AG09309 (cell line): ENCODE measurements at regions not wholly inside any gene's neighbourhood (a gene's known extent, or its start where the extent isn't known, plus 50 kb on each side); places are given as distances from the start of the nearest gene placed in this dataset.

Experiments
- DNase-seq: peaks from one replicate; pipeline ENCODE4 v3.0.0-alpha.2; 2010; ENCODE audit warnings: low read depth
- H3K4me3 ChIP-seq: 2 replicates; pipeline ENCODE4 v1.5.1; 2011; ENCODE audit warnings: mild to moderate bottlenecking, low read depth, low read length, moderate library complexity; ENCODE audit not compliant: control insufficient read depth
- TF ChIP-seq, protein P1 (sequence below): IDR thresholded peaks from 2 replicates; pipeline ENCODE4 v1.5.1; 2011; ENCODE audit warnings: mild to moderate bottlenecking, low read depth, low read length, inconsistent platforms; ENCODE audit not compliant: insufficient read depth, control insufficient read depth; ENCODE audit errors: missing control alignments

DNA sequence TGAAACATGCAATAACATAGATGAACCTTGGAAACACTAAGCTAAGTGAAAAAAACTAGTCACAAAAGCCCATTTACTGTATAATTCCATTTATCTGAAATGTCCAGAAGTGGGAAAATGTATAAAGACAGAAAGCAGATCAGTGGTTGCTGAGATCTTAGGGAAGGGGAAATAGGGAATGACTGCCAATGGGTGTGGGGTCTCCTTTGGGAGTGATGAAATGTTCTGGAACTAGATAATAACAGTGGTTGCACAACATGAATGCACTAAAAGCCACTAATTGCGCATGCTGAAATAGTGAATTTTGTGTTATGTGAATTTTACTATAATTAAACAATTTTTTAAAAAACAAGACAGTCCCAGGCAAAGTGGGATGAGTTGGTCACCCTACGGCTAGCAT lies 472.8 kb downstream of the CCDC171 start:
- no peak for DNase-seq
- TF ChIP-seq, protein P1, sequence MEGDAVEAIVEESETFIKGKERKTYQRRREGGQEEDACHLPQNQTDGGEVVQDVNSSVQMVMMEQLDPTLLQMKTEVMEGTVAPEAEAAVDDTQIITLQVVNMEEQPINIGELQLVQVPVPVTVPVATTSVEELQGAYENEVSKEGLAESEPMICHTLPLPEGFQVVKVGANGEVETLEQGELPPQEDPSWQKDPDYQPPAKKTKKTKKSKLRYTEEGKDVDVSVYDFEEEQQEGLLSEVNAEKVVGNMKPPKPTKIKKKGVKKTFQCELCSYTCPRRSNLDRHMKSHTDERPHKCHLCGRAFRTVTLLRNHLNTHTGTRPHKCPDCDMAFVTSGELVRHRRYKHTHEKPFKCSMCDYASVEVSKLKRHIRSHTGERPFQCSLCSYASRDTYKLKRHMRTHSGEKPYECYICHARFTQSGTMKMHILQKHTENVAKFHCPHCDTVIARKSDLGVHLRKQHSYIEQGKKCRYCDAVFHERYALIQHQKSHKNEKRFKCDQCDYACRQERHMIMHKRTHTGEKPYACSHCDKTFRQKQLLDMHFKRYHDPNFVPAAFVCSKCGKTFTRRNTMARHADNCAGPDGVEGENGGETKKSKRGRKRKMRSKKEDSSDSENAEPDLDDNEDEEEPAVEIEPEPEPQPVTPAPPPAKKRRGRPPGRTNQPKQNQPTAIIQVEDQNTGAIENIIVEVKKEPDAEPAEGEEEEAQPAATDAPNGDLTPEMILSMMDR, result no peak
- H3K4me3 ChIP-seq, result no peak overlapping the region

DNA sequence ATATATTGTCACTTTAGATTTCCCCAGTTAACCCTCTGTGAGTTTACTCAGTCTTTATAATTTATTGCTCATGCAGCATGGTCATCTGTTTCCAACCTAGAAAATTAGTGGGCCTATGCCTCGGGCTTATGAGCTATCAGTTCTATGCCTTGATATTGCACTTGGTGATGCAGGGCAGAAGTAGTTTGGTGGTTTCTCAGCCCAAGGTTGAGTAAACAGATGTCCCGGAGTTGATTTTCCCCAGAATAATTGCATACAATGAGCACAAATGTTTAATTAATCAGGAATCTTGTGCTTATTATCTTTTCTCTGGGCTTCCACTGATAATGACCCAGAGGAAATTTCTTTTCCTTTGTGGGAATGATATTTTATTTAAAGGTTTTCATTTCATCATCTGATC lies 474.0 kb downstream of the CCDC171 start:
- DNase-seq, result no peak
- TF ChIP-seq, protein P1, result no peak
- no peak overlapping the region for H3K4me3 ChIP-seq

DNA sequence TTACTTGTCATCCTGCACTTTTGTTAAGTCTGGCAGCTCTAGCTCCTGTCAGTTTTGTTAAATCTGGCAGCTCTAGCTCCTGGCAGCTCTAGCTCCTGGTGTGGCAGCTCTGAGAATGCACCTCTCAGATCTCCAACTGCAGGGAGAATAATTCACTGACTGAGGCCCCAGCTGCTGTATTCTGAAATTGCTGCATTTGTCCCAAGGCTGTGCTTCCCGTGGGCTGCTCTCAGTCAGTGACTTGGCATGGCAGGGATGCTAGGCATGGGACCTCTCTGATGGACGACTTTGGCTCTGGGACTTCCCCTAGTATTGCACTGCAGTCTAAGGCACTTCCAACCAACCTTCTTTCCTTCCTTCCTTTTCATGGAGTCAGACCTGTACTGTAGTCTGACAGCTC lies 475.7 kb downstream of the CCDC171 start:
- no peak overlapping the region for H3K4me3 ChIP-seq
- TF ChIP-seq, protein P1, result peak; percentile 15
- no peak for DNase-seq

DNA sequence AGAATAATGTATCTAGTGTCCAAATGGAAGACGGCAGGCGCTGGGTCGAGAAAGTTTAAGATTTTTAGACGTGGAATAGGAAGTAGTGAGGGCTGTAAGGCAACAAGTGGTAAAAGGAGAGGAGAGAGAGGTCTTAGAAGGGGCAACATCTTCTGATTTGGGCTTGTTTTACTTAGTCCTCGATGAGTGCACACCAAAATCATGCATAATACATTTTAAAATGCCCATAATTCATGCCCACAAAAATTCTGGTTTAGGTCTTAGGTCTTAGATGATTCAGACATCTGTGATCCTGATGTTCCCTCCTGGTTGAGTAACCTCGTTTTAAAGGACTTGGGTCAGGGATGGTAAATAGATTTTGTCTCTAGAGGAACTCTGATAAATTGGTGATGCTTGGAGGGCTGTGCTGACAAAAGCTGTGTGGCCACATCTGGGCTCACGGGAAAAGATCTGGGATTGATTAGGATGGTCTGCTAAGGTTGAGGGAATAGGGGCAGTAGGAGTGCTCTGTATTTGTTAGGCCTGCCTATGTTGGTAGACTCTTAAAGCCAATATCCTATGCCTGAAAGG lies 476.3 kb downstream of the CCDC171 start:
- no peak overlapping the region for H3K4me3 ChIP-seq
- TF ChIP-seq, protein P1, result no peak
- peak; percentile 74 for DNase-seq

DNA sequence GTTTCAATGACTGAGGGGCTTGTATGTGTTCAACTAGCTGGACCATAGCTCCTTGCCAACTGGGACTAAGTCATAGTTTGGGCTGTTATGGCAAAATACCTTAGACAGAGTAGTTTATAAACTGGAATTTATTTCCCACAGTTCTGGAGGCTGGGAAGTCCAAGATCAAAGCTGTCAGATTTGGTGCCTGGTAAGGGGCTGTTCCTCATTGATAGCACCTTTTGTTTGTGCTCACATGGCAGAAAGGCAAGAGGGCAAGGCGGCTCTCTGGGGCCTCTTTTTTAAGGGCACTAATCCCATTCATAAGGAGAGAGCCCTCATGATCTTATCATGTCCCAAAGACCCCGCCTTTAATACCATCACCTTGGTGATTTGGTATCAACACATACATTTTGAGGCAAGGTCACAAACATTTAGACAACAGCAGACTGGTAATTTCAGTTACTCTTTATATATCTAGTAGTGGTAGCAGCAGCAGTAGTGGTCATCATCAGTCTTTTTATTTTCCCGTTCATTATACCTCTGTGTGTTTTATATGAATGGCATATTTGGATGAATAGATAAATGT lies 477.0 kb downstream of the CCDC171 start:
- H3K4me3 ChIP-seq, result no peak overlapping the region
- TF ChIP-seq, protein P1, result no peak
- DNase-seq, result no peak

DNA sequence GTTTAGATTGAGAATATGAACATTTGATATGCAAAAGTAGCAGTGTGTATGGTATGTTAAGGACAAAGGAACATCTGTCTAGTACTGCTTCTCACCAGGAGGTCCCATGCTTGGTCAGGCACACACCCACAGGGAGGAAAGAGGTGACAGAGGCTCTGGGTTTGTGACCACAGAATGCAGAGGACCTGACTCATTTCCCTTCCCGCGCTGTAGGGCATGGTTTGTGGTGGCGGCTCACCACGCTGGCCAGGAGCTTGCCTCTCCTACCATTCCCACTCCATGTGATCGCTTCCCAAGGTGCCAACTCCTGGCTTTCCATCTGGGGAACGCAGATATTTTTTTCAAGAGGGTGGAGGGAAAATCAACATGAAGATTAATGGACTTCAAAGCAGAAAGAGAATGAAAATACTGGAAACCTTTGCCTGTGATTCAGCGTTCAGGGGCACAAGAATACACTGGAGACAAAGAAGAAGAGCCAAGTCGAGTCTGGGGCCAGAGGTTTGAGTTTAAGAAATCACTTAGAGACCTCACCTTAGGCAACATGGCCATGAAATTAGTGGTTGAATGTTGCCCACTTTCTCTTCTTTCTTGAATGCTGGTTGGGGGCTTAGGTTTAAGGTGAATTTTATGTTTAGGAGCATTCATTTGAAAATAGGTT lies 477.8 kb downstream of the CCDC171 start:
- DNase-seq, result peak; percentile 80

More for the DNA sequence above, 477.8 kb downstream of the CCDC171 start:
- H3K4me3 ChIP-seq, result no peak overlapping the region
- TF ChIP-seq, protein P1, result no peak
